ENCODE measurements at regions not wholly inside any gene's neighbourhood (a gene's known extent, or its start where the extent isn't known, plus 50 kb on each side); places are given as distances from the start of the nearest gene placed in this dataset.

DNA sequence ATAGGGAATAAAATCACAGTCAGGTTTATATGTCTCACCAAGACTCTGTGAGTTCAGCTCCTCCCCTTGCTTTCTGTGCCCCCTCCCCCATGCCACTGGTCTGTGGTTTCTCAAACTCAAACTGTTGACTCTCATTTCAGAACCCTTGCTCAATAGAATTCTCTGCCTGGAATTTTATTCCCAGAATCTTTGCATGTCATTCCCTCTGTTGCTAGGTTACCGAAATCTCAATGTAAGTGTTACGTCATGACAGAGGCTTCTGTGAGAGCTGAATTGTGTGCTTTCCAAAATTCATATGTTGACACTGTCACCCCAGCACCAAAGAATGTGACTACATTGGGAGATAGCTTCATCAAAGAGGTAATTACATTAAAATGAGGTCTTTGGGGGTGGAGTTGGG lies 1938.8 kb downstream of the TP53TG3F start:
- TF ChIP-seq, protein P1, sequence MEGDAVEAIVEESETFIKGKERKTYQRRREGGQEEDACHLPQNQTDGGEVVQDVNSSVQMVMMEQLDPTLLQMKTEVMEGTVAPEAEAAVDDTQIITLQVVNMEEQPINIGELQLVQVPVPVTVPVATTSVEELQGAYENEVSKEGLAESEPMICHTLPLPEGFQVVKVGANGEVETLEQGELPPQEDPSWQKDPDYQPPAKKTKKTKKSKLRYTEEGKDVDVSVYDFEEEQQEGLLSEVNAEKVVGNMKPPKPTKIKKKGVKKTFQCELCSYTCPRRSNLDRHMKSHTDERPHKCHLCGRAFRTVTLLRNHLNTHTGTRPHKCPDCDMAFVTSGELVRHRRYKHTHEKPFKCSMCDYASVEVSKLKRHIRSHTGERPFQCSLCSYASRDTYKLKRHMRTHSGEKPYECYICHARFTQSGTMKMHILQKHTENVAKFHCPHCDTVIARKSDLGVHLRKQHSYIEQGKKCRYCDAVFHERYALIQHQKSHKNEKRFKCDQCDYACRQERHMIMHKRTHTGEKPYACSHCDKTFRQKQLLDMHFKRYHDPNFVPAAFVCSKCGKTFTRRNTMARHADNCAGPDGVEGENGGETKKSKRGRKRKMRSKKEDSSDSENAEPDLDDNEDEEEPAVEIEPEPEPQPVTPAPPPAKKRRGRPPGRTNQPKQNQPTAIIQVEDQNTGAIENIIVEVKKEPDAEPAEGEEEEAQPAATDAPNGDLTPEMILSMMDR (IDR thresholded peaks at IDR 0.05; ENCODE audit: extremely low read depth, missing control alignments): no peak
- no peak for DNase-seq (ENCODE audit: low spot score)

DNA sequence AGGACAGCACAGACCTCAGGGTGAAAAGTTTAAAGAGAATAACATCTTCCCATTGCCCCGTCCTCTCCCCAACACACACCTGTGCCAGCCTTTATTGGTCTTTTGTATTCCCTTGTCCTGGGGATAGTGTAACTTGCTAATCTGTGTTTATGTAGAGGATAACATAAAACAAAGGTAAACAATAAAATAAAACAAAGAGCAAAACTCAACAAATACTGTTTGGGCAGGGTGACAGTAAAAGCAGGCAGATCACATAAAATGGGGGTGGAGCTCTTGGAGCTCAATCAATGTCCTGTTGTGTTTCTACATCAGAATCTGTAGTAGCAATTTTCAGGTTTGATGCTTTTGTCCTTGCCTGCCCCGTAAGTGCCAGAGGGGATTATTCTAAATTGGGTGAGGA lies 1939.7 kb downstream of the TP53TG3F start:
- no peak for DNase-seq (ENCODE audit: low spot score)
- TF ChIP-seq, protein P1 (IDR thresholded peaks at IDR 0.05; ENCODE audit: extremely low read depth, missing control alignments): no peak

DNA sequence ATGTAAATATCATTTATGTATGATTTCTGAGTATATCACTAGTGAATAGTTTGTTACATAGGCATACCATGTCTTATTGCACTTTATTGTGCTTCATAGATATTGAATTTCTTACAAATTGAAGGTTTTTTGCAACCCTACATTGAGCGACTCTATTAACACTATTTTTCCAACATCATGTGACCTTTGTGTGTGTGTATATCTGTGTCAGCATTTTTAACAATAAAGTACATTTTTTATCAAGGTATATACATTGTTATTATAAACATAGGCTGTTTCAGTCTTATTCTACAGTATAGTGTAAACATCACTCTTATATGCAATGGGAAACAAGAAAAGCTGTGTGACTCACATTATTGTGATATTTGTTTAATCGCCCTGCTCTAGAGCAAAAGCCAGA lies 1944.9 kb downstream of the TP53TG3F start:
- DNase-seq (ENCODE audit: low spot score): no peak
- TF ChIP-seq, protein P1 (IDR thresholded peaks at IDR 0.05; ENCODE audit: extremely low read depth, missing control alignments): no peak

DNA sequence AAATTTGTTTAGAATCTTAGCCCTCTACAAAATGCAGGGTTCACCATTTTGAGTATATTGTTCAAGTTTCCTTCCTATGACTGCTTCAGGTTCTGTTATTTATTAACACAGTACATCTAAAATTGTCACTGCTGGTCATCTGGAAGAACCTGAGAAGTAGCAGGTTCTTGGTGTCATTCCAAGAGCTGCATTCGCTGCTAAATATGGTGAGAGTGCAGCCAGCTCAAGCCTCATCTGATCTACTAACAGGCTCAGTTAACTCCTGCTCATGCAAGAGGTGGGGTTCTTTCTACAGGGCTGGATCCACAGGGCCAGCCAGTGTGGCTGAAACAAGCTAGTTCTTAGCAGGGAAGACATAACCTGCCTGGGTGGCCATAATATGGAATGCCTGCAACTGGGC lies 1946.1 kb downstream of the TP53TG3F start:
- DNase-seq (ENCODE audit: low spot score): no peak
- TF ChIP-seq, protein P1 (IDR thresholded peaks at IDR 0.05; ENCODE audit: extremely low read depth, missing control alignments): no peak

DNA sequence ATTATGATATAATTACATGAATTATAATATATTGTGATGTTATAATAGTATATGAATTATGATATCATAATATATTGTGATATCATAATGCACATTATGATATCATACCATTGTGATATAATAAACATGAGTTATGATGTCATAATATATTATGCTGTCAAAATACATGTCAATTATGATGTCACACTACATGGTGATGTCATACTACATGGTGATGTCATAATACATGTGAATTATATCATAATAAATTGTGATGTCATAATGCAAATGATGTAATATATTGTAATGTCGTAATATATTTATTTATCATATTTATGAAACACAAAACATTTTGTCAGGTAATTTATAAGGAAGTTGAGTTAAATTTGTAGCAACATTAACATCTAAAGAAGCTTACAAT lies 1950.1 kb downstream of the TP53TG3F start:
- DNase-seq (ENCODE audit: low spot score): no peak
- TF ChIP-seq, protein P1 (IDR thresholded peaks at IDR 0.05; ENCODE audit: extremely low read depth, missing control alignments): no peak

DNA sequence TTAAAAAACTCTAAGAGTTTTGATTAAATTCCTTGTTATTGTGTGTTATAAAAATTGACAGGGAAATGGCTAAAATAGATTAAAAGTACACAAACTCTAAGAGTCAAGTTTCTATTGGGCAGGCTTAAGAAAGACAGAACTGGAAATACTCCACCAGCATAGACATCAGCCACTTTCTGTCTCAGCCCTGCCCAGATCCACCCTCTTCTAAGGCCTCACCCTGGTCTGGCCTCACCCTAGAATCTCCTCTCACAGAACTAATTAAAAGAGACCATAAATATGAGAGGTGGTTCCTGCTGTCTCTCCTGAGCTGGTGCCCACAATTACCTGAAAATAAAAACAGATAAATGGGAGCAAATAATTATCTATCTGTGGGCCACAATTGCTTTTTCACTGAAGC lies 1951.0 kb downstream of the TP53TG3F start:
- DNase-seq (ENCODE audit: low spot score): no peak
- TF ChIP-seq, protein P1 (IDR thresholded peaks at IDR 0.05; ENCODE audit: extremely low read depth, missing control alignments): no peak

DNA sequence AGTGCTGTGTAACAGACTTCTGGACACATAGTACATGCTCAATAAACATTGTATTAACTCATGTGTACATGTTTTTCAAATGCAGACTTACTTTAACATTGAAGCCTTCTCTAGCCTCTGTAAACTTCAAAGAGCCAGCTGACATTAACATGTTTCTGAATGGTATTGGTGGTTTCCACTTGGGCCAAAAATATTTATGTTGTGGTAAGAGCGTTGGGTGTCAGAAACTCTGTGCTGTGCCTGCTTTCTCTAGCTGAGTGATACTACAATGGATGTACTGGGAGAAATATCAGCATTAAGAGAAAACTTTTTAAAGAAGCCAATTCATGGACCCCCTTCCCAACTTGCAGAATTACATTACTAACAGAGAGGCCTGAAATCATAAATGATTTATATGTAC lies 1951.7 kb downstream of the TP53TG3F start:
- DNase-seq (ENCODE audit: low spot score): no peak
- TF ChIP-seq, protein P1 (IDR thresholded peaks at IDR 0.05; ENCODE audit: extremely low read depth, missing control alignments): no peak
